ENCODE measurements at regions not wholly inside any gene's neighbourhood (a gene's known extent, or its start where the extent isn't known, plus 50 kb on each side); places are given as distances from the start of the nearest gene placed in this dataset.

DNA sequence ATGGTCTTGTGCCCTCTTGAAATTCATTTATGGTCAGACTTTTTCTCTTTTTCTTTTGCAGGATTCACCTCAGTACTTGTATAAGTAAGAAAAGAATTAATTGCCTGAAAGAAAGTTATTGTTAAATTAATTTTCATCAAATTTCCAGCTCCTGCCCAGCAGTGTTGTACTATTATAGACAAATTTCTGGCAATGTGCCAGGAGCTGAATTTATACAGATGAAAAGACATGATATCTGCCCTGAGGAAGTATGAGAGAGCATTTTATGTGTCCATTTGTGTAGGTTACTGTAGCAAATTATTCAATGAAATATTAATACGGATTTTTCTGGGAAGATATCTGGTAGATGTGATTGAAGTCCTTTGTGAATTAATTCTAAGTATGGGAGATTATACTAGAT, 2371.5 kb upstream of the TENM3 start:
- POLR2A ChIA-PET = no interaction called here
- Histone ChIP-seq H3K79me2 (ENCODE audit: insufficient read depth, low read length) (no peaks in the 10 kb centered on the region), H3K27me3 (ENCODE audit: control insufficient read depth in 1 of 2, insufficient read depth in 2 of 2, low read length in 2 of 2) (no peaks in the 10 kb centered on the region), H3K4me2 (ENCODE audit: low read depth, low read length) (no peak overlapping the region), H3K9ac (ENCODE audit: insufficient read depth, low read depth, low read length) (no peak overlapping the region), H4K20me1 (ENCODE audit: insufficient read depth, low read length) (no peaks in the 10 kb centered on the region), H3K4me3 (replicated peaks in 1 of 3; ENCODE audit: insufficient read depth in 1 of 3, low read depth in 2 of 3, low read length in 3 of 3) (no peak overlapping the region), H3K9me3 (ENCODE audit: low read length) (no peaks in the 10 kb centered on the region), H3K27ac (ENCODE audit: extremely low read length, insufficient read depth, low read length) (no peak overlapping the region), H2AFZ (ENCODE audit: low read length) (no peak overlapping the region), H3K36me3 (replicated peaks in 1 of 2; ENCODE audit: control insufficient read depth in 1 of 2, insufficient read depth in 2 of 2, low read length in 2 of 2) (no peaks in the 10 kb centered on the region), H3K4me1 (ENCODE audit: insufficient read depth, low read length) (no peaks in the 10 kb centered on the region)
- intact Hi-C loops (cut with micrococcal nuclease; ENCODE audit: unreplicated experiment) = no loop called here
- CTCF ChIA-PET (ENCODE audit: low intra/inter-chr PET ratio, low total read pairs) = no interaction called here
- WGBS (ENCODE audit: low lambda C conversion rate) = 3% methylated on average over 1 of the region's 1 CpG
- BruUV-seq (replicated peaks) = no TSS peak
- DNase-seq (ENCODE audit: low spot score) (no peak), FAIRE-seq (no peak), ATAC-seq (no peak)
- in situ Hi-C loops (cut with HindIII; ENCODE audit: extremely low pct_ligation_motif_present, low pct_unique_long_range_greater_than_20kb) = no loop called here
- TF ChIP-seq LCORL (IDR thresholded peaks at IDR 0.05) (peak; percentile 77; the same call in 1 of the 2 replicates), LCORL (CRISPR knock-in tag; IDR thresholded peaks at IDR 0.05) (no peak), SOX6 (IDR thresholded peaks at IDR 0.05) (no peak), SOX6 (CRISPR knock-in tag; IDR thresholded peaks at IDR 0.05) (no peak), ZNF337 (CRISPR knock-in tag; IDR thresholded peaks at IDR 0.05; ENCODE audit: borderline replicate concordance, low read depth) (no peak)
- TF ChIP-seq, protein P1, sequence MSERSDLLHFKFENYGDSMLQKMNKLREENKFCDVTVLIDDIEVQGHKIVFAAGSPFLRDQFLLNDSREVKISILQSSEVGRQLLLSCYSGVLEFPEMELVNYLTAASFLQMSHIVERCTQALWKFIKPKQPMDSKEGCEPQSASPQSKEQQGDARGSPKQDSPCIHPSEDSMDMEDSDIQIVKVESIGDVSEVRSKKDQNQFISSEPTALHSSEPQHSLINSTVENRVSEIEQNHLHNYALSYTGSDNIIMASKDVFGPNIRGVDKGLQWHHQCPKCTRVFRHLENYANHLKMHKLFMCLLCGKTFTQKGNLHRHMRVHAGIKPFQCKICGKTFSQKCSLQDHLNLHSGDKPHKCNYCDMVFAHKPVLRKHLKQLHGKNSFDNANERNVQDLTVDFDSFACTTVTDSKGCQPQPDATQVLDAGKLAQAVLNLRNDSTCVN (CRISPR knock-in tag; IDR thresholded peaks at IDR 0.05; ENCODE audit: borderline replicate concordance) = no peak

DNA sequence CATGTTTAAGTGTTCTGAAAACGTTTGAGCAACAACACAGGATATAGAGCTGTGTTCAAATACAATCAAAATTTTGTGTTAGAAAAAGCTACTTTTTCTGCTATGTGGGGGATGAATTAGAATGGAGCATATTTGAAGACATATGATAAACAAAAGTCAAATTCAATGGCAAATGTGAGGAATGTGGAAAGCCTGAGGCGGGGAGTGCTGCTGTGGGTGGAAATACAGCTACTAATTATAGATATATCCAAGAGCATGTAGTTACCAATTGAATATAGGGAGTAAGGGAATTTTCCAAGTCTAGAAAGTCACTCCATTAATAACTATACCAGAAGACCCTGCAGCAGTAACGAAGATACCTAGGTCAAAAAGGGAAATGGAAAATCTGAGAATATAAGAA, 2370.4 kb upstream of the TENM3 start:
- TF ChIP-seq ZNF24 (IDR thresholded peaks at IDR 0.05) (no peak), SMC3 (IDR thresholded peaks at IDR 0.05; ENCODE audit: low read length) (no peak)
- TF ChIP-seq, protein P2, sequence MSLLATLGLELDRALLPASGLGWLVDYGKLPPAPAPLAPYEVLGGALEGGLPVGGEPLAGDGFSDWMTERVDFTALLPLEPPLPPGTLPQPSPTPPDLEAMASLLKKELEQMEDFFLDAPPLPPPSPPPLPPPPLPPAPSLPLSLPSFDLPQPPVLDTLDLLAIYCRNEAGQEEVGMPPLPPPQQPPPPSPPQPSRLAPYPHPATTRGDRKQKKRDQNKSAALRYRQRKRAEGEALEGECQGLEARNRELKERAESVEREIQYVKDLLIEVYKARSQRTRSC (CRISPR knock-in tag; IDR thresholded peaks at IDR 0.05; ENCODE audit: low read depth) = no peak
- TF ChIP-seq, protein P3, sequence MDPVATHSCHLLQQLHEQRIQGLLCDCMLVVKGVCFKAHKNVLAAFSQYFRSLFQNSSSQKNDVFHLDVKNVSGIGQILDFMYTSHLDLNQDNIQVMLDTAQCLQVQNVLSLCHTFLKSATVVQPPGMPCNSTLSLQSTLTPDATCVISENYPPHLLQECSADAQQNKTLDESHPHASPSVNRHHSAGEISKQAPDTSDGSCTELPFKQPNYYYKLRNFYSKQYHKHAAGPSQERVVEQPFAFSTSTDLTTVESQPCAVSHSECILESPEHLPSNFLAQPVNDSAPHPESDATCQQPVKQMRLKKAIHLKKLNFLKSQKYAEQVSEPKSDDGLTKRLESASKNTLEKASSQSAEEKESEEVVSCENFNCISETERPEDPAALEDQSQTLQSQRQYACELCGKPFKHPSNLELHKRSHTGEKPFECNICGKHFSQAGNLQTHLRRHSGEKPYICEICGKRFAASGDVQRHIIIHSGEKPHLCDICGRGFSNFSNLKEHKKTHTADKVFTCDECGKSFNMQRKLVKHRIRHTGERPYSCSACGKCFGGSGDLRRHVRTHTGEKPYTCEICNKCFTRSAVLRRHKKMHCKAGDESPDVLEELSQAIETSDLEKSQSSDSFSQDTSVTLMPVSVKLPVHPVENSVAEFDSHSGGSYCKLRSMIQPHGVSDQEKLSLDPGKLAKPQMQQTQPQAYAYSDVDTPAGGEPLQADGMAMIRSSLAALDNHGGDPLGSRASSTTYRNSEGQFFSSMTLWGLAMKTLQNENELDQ (CRISPR knock-in tag; IDR thresholded peaks at IDR 0.05; ENCODE audit: borderline replicate concordance) = no peak
- TF ChIP-seq, protein P4, sequence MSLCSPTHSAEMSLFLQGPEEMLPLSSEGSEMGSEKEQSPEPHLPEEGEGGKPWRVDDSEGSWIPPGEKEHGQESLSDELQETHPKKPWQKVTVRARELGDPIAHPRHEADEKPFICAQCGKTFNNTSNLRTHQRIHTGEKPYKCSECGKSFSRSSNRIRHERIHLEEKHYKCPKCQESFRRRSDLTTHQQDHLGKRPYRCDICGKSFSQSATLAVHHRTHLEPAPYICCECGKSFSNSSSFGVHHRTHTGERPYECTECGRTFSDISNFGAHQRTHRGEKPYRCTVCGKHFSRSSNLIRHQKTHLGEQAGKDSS (CRISPR knock-in tag; IDR thresholded peaks at IDR 0.05; ENCODE audit: borderline replicate concordance, low read depth) = no peak
- H3K27me3 ChIP-seq (ENCODE audit: control insufficient read depth in 1 of 2, insufficient read depth in 2 of 2, low read length in 2 of 2) = no peaks in the 10 kb centered on the region
- in situ Hi-C loops (cut with HindIII; ENCODE audit: extremely low pct_ligation_motif_present, low pct_unique_long_range_greater_than_20kb) (no loop called here), intact Hi-C loops (cut with micrococcal nuclease; ENCODE audit: unreplicated experiment) (no loop called here)
- no peak overlapping the region for H3K4me3 ChIP-seq (replicated peaks in 1 of 3; ENCODE audit: insufficient read depth in 1 of 3, low read depth in 2 of 3, low read length in 3 of 3)
- ChIA-PET POLR2A (no interaction called here), CTCF (ENCODE audit: low intra/inter-chr PET ratio, low total read pairs) (no interaction called here)
- BruUV-seq (replicated peaks) = no TSS peak
- no peak overlapping the region for H2AFZ ChIP-seq (ENCODE audit: low read length)
- H3K4me2 ChIP-seq (ENCODE audit: low read depth, low read length) = no peak overlapping the region
- DNase-seq (ENCODE audit: low spot score) (no peak), FAIRE-seq (no peak), ATAC-seq (no peak)
- no peaks in the 10 kb centered on the region for H3K9me3 ChIP-seq (ENCODE audit: low read length)
- H3K9ac ChIP-seq (ENCODE audit: insufficient read depth, low read depth, low read length) = no peak overlapping the region
- WGBS (ENCODE audit: low lambda C conversion rate) = 0% methylated on average over 3 of the region's 3 CpGs
- H4K20me1 ChIP-seq (ENCODE audit: insufficient read depth, low read length) = no peaks in the 10 kb centered on the region
- H3K4me1 ChIP-seq (ENCODE audit: insufficient read depth, low read length) = no peaks in the 10 kb centered on the region
- no peak overlapping the region for H3K27ac ChIP-seq (ENCODE audit: extremely low read length, insufficient read depth, low read length)
- no peaks in the 10 kb centered on the region for H3K79me2 ChIP-seq (ENCODE audit: insufficient read depth, low read length)
- no peaks in the 10 kb centered on the region for H3K36me3 ChIP-seq (replicated peaks in 1 of 2; ENCODE audit: control insufficient read depth in 1 of 2, insufficient read depth in 2 of 2, low read length in 2 of 2)

Data from HepG2 (cell line).